Natural killer cell (primary cell): ENCODE measurements at regions not wholly inside any gene's neighbourhood (a gene's known extent, or its start where the extent isn't known, plus 50 kb on each side); places are given as distances from the start of the nearest gene placed in this dataset.

Experiments used
- ATAC-seq, 3 donors: fragments of 150-1000 bp in 2 of 3; fragments of 200-7000 bp in 1 of 3; cut with Tn5 transposase; 1 replicate in 1 of 3; 2 replicates in 2 of 3; pipeline ENCODE4 v1.10.0; 2021; ENCODE audit warnings: mild to moderate bottlenecking in 2 of 3, moderate library complexity in 2 of 3
- DNase-seq, 2 donors: peaks; one replicate each; pipeline versions ENCODE4 v3.0.0 to v3.0.0-alpha.2; 2013 to 2021; ENCODE audit warnings: mixed read lengths in 1 of 2
- H3K27ac ChIP-seq: one replicate; pipeline ENCODE4 v1.5.1; 2013; ENCODE audit warnings: mild to moderate bottlenecking, low read length
- H3K27me3 ChIP-seq: one replicate; pipeline ENCODE4 v1.6.1; 2013; ENCODE audit warnings: low read length; ENCODE audit not compliant: control insufficient read depth, insufficient read depth
- H3K36me3 ChIP-seq: one replicate; pipeline ENCODE4 v1.6.1; 2013; ENCODE audit warnings: low read length; ENCODE audit not compliant: control insufficient read depth, insufficient read depth
- H3K4me1 ChIP-seq: one replicate; pipeline ENCODE4 v1.6.1; 2013; ENCODE audit warnings: low read length; ENCODE audit not compliant: control insufficient read depth, insufficient read depth
- H3K4me3 ChIP-seq: one replicate; pipeline ENCODE4 v1.5.1; 2013; ENCODE audit warnings: low read length
- H3K9me3 ChIP-seq: one replicate; pipeline ENCODE4 v1.6.1; 2013; ENCODE audit warnings: low read length; ENCODE audit not compliant: control insufficient read depth, insufficient read depth
- H3K27ac Mint-ChIP-seq, 2 donors: one replicate each; pipeline ENCODE4 v1.8.0; 2022; ENCODE audit warnings: mild to moderate bottlenecking in 2 of 2, mixed read lengths in 2 of 2, moderate library complexity in 1 of 2
- H3K27me3 Mint-ChIP-seq, 2 donors: one replicate each; pipeline ENCODE4 v1.8.0; 2022; ENCODE audit warnings: low read depth in 2 of 2, mixed read lengths in 2 of 2
- H3K36me3 Mint-ChIP-seq: one replicate; pipeline ENCODE4 v1.8.0; 2022; ENCODE audit warnings: mixed read lengths
- H3K4me1 Mint-ChIP-seq, 2 donors: one replicate each; pipeline ENCODE4 v1.8.0; 2022; ENCODE audit warnings: mixed read lengths in 2 of 2
- H3K4me3 Mint-ChIP-seq: one replicate; pipeline ENCODE4 v1.8.0; 2022; ENCODE audit warnings: mild to moderate bottlenecking, moderate library complexity, mixed read lengths
- H3K9me3 Mint-ChIP-seq, 2 donors: one replicate each; pipeline ENCODE4 v1.8.0; 2022; ENCODE audit warnings: mixed read lengths in 2 of 2
- WGBS: methylation state at CpG from one replicate; pipeline ENCODE4 v1.1.7; 2013; ENCODE audit warnings: missing lambda C conversion rate; ENCODE audit not compliant: insufficient coverage; 5-methylcytosine and 5-hydroxymethylcytosine counted together
- intact Hi-C: fragments of 100-400 bp; cut with micrococcal nuclease; formaldehyde crosslinking; loops from one replicate; pipeline ENCODE4 v1.14.2; 2022
- TF ChIP-seq, protein P1 (sequence below): fragments of 200-600 bp; IDR thresholded peaks from one replicate; pipeline ENCODE4 v1.8.0; 2022; ENCODE audit warnings: antibody characterized with exemption

DNA sequence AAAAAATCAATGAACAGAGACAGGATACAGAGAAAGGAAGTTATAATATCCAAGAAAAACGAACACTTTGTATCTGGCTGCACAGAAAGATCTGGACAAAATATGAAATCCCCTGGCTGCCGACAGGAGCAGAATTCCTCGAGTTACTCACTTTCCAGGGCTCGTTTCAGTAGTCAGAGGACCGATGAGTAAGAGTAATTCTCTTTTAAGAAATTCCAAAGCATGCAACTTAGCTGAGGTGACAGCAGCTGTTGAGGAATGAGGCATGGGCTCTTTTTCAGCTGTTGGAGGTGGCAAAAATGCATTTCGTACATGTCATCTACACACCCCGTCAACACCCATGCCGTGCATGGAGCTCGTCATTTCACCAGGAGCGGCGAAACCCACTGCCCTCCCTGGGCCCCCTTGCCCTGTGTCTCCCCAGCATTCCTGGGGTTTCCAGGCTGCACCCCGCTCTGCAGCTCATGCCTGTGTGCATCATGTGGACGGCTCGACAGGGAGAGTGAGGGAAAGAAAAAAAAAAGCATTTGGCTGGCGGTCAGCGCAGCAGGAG, 210.8 kb upstream of the SMIM21 start:
- no peaks in the 10 kb centered on the region for H3K27me3 Mint-ChIP-seq
- no peaks in the 10 kb centered on the region for H3K9me3 Mint-ChIP-seq
- H3K4me1 Mint-ChIP-seq = no peaks in the 10 kb centered on the region
- ATAC-seq = no peak
- WGBS = 73% methylated on average over 16 of the region's 16 CpGs
- no peaks in the 10 kb centered on the region for H3K36me3 ChIP-seq
- H3K4me3 Mint-ChIP-seq = no peak overlapping the region
- TF ChIP-seq, protein P1, sequence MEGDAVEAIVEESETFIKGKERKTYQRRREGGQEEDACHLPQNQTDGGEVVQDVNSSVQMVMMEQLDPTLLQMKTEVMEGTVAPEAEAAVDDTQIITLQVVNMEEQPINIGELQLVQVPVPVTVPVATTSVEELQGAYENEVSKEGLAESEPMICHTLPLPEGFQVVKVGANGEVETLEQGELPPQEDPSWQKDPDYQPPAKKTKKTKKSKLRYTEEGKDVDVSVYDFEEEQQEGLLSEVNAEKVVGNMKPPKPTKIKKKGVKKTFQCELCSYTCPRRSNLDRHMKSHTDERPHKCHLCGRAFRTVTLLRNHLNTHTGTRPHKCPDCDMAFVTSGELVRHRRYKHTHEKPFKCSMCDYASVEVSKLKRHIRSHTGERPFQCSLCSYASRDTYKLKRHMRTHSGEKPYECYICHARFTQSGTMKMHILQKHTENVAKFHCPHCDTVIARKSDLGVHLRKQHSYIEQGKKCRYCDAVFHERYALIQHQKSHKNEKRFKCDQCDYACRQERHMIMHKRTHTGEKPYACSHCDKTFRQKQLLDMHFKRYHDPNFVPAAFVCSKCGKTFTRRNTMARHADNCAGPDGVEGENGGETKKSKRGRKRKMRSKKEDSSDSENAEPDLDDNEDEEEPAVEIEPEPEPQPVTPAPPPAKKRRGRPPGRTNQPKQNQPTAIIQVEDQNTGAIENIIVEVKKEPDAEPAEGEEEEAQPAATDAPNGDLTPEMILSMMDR = no peak
- H3K27me3 ChIP-seq = no peaks in the 10 kb centered on the region
- intact Hi-C loops = no loop called here
- H3K9me3 ChIP-seq = no peaks in the 10 kb centered on the region
- H3K4me3 ChIP-seq = no peak overlapping the region
- no peaks in the 10 kb centered on the region for H3K36me3 Mint-ChIP-seq
- DNase-seq = no peak
- H3K27ac Mint-ChIP-seq = no peak overlapping the region
- no peak overlapping the region for H3K27ac ChIP-seq
- H3K4me1 ChIP-seq = no peaks in the 10 kb centered on the region

DNA sequence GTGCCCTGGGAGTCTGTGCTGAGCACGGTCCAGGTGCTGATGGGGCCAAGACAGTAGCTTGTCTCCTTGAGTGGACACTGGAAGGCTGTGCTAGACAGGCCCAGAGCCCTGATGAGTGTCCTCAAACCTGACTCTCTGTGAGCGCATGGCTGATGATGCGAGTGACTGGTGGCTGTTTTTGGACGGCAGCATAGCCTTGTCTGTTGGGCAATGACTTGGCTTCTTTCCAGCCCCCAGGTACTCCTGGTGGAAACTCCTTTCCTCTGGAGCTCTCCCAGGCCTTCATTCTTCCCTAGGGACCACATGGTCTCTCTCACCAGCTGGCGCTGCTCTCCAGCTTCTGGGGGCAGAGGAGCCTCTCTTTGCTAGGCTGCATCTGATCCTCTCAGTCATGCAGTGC, 207.6 kb upstream of the SMIM21 start:
- H3K27ac Mint-ChIP-seq = no peak overlapping the region
- 90% methylated on average over 5 of the region's 5 CpGs for WGBS

DNA sequence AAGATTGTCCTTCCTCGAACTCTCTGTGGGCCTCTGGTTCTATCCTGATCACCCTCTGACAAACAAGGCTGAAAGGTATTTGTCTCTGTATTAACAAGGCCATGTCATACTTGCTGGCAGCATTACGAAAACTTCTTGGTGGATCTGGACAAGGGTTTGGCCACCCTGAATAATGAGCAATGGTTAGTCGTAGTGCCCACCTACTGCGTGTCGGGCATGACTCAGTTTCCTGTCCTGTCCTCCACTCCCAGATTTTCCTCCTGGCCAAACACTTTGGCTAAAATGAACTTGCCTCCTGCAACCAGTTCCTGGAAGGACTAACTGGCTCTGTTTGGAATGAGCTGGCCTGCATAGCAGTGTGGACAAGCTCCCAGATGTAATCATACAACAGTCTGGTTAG, 198.5 kb upstream of the SMIM21 start:
- no peaks in the 10 kb centered on the region for H3K9me3 ChIP-seq
- H3K4me3 ChIP-seq = no peak overlapping the region
- Mint-ChIP-seq H3K4me3 (no peak overlapping the region), H3K27ac (no peak overlapping the region), H3K4me1 (no peaks in the 10 kb centered on the region), H3K36me3 (no peaks in the 10 kb centered on the region), H3K27me3 (peaks cover 0 to 4% of the 10 kb centered on the region in 2 donors), H3K9me3 (peaks cover 0 to 2% of the 10 kb centered on the region in 2 donors)
- WGBS = 90% methylated on average over 5 of the region's 5 CpGs
- intact Hi-C loops = no loop called here
- TF ChIP-seq, protein P1 = no peak
- H3K27me3 ChIP-seq = no peaks in the 10 kb centered on the region
- no peak for ATAC-seq
- H3K27ac ChIP-seq = no peak overlapping the region
- H3K36me3 ChIP-seq = no peaks in the 10 kb centered on the region
- no peaks in the 10 kb centered on the region for H3K4me1 ChIP-seq
- no peak for DNase-seq

More for the DNA sequence above, 207.6 kb upstream of the SMIM21 start:
- TF ChIP-seq, protein P1 = no peak
- Histone ChIP-seq H3K9me3 (no peaks in the 10 kb centered on the region), H3K36me3 (no peaks in the 10 kb centered on the region), H3K4me1 (no peaks in the 10 kb centered on the region), H3K4me3 (no peak overlapping the region), H3K27ac (no peak overlapping the region), H3K27me3 (no peaks in the 10 kb centered on the region)
- intact Hi-C loops = no loop called here
- ATAC-seq (no peak), DNase-seq (no peak)
- H3K36me3 Mint-ChIP-seq = no peaks in the 10 kb centered on the region
- H3K4me3 Mint-ChIP-seq = no peak overlapping the region
- H3K27me3 Mint-ChIP-seq = peaks cover 9 to 20% of the 10 kb centered on the region in 2 donors
- no peaks in the 10 kb centered on the region for H3K4me1 Mint-ChIP-seq
- peaks cover 0 to 3% of the 10 kb centered on the region in 2 donors for H3K9me3 Mint-ChIP-seq

DNA sequence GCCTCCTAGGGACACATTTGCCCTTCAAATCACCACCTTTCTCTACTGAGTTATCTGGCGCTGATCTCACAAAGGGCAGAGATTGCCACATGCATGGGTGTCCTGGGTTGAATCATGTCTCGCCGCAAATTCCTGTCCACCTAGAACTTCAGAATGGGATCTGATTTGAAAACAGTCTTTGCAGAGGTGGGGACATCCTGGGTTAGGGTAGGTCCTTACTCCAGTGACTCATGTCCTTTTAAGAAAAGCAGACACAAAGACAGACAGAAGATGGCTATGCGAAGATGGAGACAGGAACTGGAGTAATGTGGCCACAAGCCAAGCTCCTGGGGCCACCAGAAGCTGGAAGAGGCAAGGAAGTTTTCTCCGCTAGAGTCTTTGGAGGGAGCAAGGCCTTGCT, 197.4 kb upstream of the SMIM21 start:
- DNase-seq (no peak), ATAC-seq (no peak)
- WGBS = 92% methylated on average over 5 of the region's 5 CpGs
- Mint-ChIP-seq H3K4me1 (no peaks in the 10 kb centered on the region), H3K27me3 (no peaks in the 10 kb centered on the region), H3K36me3 (no peaks in the 10 kb centered on the region), H3K4me3 (no peak overlapping the region), H3K9me3 (peaks cover 0 to 2% of the 10 kb centered on the region in 2 donors), H3K27ac (no peak overlapping the region)
- Histone ChIP-seq H3K27ac (no peak overlapping the region), H3K4me3 (no peak overlapping the region), H3K36me3 (no peaks in the 10 kb centered on the region), H3K27me3 (no peaks in the 10 kb centered on the region), H3K9me3 (no peaks in the 10 kb centered on the region), H3K4me1 (no peaks in the 10 kb centered on the region)
- TF ChIP-seq, protein P1 = no peak
- intact Hi-C loops = no loop called here
